HG03097 (cell line): ENCODE measurements at regions not wholly inside any gene's neighbourhood (a gene's known extent, or its start where the extent isn't known, plus 50 kb on each side); places are given as distances from the start of the nearest gene placed in this dataset.

Experiments
- ATAC-seq: cut with Tn5 transposase; IDR thresholded peaks from one replicate; pipeline ENCODE4 v1.9.1; 2021; ENCODE audit not compliant: unreplicated experiment, low FRiP score

- ATAC-seq = no peak
These were observed 57.6 kb upstream of the MTAP start for GRCh38 chr9:21744841-21745240.

- ATAC-seq = no peak
These were observed 55.9 kb upstream of the MTAP start for GRCh38 chr9:21746550-21746949.

GRCh38 chr9:21747175-21747574 lies 55.3 kb upstream of the MTAP start:
- ATAC-seq = no peak

- ATAC-seq = no peak
These were observed 52.3 kb upstream of the MTAP start for GRCh38 chr9:21750021-21750735.

- no peak for ATAC-seq
These were observed 50.4 kb upstream of the MTAP start for GRCh38 chr9:21751998-21752397.
